HEK293 (cell line): ENCODE measurements at regions not wholly inside any gene's neighbourhood (a gene's known extent, or its start where the extent isn't known, plus 50 kb on each side); places are given as distances from the start of the nearest gene placed in this dataset.

Source experiments
- CTCF ChIP-seq: fragments of 450-650 bp; formaldehyde crosslinking; IDR thresholded peaks from 2 replicates; pipeline ENCODE4 v1.5.1; 2016; ENCODE audit warnings: missing biosample characterization, missing genetic modification characterization
- HIC1 ChIP-seq: fragments of 450-650 bp; formaldehyde crosslinking; IDR thresholded peaks from 2 replicates; pipeline ENCODE4 v1.5.1; 2016; ENCODE audit warnings: missing biosample characterization, missing genetic modification characterization
- ZNF19 ChIP-seq: fragments of 450-650 bp; formaldehyde crosslinking; IDR thresholded peaks from 2 replicates; pipeline ENCODE4; 2016; ENCODE audit warnings: missing biosample characterization, missing genetic modification characterization, low read depth
- ZNF423 ChIP-seq: fragments of 450-650 bp; formaldehyde crosslinking; IDR thresholded peaks from 2 replicates; pipeline ENCODE4 v1.5.1; 2016; ENCODE audit warnings: missing biosample characterization, missing genetic modification characterization
- ZNF707 ChIP-seq: fragments of 450-650 bp; formaldehyde crosslinking; IDR thresholded peaks from 2 replicates; pipeline ENCODE4 v1.5.1; 2016; ENCODE audit warnings: missing biosample characterization, missing genetic modification characterization

- no peak for TF ChIP-seq HIC1 (tag by site-specific recombination)
- TF ChIP-seq ZNF19 (tag by site-specific recombination): no peak
- no peak for TF ChIP-seq CTCF (tag by site-specific recombination)
- TF ChIP-seq ZNF707 (tag by site-specific recombination): no peak
- TF ChIP-seq ZNF423 (tag by site-specific recombination): no peak
Observed at GRCh38 chr1:72394457-72394856, 112.1 kb upstream of the NEGR1 start.
